GM19240 (cell line): ENCODE measurements at regions not wholly inside any gene's neighbourhood (a gene's known extent, or its start where the extent isn't known, plus 50 kb on each side); places are given as distances from the start of the nearest gene placed in this dataset.

Source experiments
- DNase-seq: peaks from one replicate; pipeline ENCODE4 v3.0.0; 2011; ENCODE audit warnings: low spot score; ENCODE audit not compliant: insufficient read length

DNA sequence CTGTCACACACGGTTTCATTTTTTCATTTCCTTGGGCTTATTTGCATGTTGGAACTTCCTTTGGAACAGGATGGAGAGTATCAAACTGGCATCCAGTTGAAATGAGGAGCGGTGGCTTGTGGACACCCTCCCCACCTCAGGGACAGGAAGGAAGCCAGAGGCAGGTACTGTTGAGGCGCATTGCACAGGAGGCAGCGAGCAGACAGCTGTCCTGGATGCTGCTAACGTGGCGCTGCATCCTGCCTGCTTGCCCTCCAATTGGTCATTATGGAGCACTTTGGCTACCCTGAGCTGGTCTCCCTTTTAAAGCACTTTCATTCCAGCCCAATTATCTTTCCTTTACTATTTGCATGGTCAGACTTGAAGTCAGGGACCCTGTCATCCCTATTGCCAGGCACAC is 80.7 kb upstream of the ITGA4 start:
- no peak for DNase-seq

DNA sequence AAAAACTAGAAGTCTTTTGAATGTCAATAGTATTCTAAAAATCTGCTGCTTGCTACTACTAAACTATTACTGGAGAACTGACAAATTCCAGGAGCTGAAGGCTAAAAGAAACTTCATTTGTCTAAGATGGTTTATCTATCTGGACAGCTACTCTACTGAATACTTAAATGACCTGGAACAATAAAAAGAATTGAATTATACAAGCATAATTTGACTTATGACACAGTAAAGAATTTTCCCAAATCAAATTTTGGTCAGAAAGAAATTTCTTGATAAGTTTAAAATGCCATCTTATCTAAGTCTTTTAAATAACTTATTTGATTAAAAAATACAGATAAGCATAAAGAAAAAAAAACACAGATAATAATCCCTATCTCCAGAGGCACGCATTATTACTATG is 80.2 kb upstream of the ITGA4 start:
- no peak for DNase-seq

DNA sequence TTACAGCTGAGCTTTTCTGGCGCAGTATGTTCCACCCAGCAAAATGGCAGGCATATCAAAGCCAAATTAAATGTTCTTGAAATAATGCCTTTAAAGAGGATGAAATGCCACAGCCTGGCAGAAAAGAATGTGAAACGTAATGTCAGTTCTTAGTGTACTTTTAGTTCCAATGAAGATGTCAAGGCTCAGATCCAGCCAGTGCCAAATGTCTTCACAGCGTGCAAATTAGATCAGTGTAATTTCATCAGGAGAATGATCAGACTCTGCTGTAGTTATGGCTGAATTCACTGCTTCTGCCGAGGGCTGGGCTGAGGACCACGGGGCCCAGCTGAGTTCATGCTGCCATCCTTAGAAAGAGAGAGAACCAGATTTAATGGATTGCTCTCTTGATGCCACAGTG is 78.7 kb upstream of the ITGA4 start:
- no peak for DNase-seq

DNA sequence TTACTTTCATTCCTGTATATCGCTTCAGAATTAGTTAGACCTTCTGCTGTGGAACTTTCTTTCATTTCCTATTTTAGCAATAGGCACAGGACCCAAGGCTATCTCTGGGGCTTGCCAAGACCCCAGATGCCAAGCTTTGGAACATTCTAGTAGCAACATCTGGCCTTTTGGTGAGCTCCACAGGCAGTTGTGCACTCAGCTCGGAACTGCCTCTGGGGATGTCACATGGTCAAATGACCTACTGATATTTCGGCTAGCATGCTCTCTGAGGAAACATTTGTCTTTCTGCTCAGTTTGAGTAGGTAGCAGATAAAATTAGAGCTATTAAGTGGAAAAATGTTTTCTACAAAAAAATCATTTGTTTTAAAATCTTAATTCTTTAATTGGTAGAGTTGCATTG is 76.6 kb upstream of the ITGA4 start:
- no peak for DNase-seq

DNA sequence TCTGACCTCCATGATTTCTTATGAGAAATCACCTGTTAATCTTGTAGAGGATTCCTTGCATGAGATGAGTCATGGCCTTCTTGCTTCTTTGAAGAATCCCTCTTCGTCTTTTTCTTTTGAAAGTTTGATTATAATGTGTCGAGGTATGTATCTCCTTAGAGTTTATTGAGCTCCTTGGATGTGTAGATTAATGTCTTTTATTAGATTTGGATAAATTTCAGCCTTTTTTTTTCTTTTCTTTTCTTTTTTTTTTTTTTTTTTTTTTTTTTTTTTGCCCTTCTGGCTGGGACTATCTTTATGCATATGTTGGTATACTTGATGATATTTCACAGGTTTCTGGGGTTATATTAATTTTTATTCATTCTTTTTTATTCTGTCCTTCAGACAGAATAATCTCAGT is 72.3 kb upstream of the ITGA4 start:
- DNase-seq = no peak

DNA sequence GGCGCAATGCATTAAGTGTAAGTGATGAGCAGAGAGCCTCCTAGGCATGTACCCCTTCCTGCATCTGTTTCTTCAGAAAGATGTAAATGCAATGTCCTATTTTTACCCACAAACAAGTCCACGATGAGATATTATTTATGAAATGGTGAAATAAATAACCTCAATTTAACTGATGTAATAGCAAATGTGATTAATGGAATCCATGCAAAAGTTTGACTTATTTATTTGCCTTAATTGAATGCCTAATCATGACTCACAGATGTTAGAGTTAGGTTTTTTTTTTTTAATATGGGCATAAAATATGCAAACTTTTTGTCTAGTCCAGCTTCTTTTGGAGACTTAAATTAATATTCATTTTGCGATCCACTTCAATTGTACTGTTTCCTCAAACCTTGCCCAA is 67.7 kb upstream of the ITGA4 start:
- no peak for DNase-seq

DNA sequence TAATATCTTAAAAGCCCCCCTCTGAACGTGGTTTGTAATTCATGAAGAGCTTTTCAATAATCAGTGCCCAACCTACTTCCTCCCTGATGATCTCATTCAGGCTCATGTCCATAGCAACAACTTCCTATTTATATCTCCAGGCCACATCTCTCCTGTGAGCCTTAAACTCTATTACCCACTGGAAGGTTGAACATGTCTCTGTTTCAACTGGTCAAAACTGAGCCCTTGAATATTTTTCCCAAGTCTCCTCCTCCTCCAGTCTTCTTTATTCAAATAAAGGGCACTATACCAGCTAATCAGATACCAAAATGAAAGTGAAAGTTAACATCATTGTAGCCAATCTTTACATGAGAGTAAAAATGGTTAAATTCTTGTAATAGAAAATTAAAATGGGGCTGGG is 63.7 kb upstream of the ITGA4 start:
- DNase-seq = no peak

DNA sequence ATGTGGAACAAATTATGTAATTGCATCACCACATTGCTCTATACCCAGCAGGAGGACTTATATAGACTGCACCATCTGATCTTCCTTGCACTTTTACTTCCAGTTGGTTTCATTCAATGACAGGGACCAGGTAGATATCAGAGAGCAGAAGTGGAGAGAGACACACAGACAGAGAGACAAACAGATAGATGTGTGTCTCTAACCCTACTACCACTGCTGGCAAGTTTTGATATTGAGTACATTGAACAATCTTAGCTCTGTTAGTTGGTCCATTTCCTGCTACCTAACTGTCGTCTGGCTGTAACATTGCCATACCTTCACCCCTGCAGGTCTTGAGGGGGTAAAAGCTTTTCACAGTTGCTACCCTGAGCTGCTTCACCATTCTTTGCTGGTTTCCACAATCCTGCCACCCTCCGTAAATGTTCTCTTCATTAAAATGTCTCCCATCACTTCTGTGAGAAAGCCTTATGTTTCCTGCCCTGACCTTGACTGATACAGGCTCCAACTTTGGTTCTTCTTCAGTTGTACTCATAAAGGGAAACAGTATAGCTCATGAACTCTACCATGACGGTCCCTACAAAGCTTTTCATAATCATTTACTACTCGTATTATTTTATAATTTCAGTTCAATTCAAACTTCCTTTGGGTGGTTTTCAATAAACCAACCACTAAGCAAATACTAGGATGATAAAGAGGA is 62.3 kb upstream of the ITGA4 start:
- DNase-seq = no peak

DNA sequence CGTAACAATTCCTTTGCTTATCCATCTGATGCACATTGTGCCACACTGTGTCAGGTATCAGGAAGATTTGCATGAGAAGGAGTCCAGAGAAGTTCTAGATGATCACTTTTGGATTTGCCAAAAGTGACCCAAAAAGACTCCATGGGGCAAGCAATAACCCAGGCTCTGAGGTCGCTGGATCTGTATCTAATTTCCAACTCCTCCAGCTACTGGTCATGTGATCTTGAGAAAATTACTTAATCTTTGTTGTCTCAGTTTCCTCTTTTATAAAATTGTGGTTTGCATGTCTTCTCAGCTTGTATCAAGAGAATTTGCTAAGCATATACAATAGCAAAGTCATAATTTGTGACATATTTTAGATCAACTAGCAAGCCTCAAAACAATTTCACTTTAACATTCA is 61.3 kb upstream of the ITGA4 start:
- no peak for DNase-seq

DNA sequence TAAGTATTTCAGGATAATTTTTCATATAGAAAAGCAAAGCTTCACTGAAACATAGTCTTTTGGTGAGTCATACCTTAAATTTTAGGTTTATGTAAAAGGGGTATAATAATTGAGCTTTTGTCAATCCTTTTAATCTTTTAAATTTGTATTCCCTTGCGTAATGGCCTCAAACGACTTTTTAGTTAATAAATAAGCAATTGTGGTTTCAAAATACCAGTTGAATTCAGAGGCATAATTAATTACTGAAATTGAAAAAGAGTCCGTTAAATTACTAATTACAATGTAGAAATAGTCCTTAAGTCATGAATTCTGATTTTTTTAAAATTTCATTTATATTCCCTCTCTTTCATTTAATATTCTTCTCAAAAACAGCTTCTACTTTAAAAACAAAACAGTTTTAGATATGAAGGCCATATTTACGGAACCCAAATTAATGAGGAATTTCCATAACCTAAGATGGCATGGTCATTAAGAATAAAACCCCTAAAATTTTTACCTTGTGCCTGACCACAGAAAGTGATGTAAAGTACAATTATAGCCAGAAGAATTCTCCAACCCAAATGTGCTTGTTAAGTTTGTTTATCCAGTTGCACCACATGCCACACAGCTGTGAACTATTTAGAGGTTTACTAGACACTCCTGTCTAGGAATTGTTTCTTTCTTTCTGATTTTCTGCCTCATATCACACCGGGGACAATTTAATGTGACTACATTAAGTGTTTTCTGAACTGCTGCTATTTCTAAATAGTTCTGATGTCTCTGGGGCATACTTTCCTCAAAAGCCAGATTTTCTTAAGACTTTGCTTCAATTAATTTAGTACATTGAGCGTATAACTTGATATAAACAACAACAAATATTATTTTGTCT is 60.7 kb upstream of the ITGA4 start:
- DNase-seq = no peak

DNA sequence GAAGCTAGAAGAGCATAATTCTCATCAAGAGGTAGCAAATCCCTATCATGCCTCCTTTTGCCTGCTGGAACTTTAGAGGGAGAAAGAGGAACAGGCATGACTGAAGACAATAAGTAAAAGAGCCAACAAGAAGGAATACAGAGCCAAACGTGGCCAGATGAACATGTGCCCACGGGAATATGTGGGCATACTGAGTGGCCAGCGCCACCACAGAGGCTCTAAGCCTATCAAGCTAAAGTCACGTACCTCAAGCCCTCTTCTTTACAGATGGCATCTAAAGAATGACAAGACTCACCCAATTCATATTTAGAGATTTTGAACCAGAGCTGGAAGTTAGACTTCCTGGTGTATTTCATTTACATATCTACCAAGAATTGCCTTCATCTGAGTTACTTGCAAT is 59.9 kb upstream of the ITGA4 start:
- no peak for DNase-seq

DNA sequence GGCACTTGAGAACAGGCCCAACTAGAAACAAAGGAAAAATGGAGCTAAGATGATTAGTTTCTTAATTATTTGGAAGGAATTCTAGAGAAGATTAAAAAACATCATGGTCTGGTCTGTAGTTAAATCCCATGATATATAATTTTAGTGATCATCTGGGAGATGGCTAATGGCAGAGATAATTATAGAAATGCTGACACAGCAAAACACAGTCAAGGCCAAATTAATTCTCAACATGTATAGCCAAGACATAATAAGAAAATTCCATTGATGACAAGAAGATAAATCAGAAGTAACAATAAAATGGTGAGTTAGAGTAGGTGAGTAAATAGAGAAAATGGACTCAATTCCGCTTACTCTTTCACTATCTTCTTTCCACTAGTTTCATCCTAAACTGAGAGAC is 59.2 kb upstream of the ITGA4 start:
- DNase-seq = no peak

DNA sequence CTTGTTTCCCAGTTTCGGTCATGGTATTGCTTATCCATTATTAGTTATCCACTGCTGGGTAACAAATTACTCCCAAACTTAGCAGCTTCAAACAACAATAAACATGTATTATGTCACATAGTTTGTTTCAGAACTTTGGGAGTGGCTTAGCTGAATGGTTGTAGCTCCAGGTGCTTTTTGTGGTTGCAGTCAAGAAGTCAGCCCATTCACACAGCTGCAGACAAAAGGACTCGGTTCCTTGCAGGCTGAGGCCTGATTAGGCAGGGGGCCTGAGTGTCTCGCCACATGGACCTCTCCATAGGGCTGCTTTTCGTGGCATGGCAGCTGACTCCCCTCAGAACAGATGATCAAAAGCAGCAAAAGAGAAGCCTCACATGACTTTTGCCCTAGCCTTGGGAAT is 58.2 kb upstream of the ITGA4 start:
- DNase-seq = no peak

DNA sequence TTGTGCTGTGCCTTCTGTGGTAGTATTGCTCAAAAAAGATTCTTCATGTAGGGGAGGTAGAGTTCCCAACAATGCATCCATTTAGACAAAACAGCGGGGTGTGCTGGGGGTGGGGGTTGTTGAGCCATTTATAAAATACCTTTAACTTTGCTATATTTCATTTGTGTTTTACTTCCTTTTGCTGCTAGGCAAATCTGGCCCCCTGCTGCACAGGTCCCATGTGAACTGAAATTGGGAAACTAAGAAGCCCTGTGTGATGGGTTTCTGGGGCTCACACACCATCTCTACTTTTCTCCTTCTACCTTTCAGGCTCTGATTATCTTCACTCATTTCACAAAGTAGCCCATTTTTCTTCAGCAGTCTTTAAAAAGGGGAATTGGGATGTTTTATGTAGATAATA is 52.7 kb upstream of the ITGA4 start:
- DNase-seq = no peak

DNA sequence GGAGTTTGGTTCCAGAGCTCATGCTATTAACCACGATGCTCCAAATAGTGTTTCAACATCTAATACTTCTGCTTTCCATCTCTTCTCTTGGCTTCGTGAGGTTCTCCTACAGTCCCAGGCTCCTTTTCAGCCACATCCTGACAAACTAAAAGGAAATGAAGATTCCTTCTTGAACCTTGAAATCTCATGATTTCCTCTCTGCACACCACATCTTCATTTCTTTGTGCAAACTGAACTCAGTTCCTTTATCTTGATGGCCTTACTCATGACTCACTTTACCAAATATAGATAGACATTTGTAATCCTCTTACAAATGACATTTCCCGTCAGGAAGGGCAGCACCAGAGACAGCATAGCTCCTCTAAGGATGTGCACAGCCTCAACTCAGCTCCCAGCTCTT is 50.0 kb upstream of the ITGA4 start:
- no peak for DNase-seq
